Keratinocyte (primary cell): ENCODE measurements at regions not wholly inside any gene's neighbourhood (a gene's known extent, or its start where the extent isn't known, plus 50 kb on each side); places are given as distances from the start of the nearest gene placed in this dataset.

Experiments
- DNase-seq: peaks from one replicate; pipeline ENCODE4 v3.0.0-alpha.2; 2011; ENCODE audit warnings: low read depth, missing footprints, low spot score
- FAIRE-seq: peaks from 2 replicates; lab custom pipeline; 2011; peaks lifted over from hg19 to GRCh38; lab: Jason Lieb, UNC
- H2AFZ ChIP-seq: 2 replicates; pipeline ENCODE4 v1.6.0; 2012; ENCODE audit warnings: low read length, control low read depth, inconsistent platforms; ENCODE audit not compliant: control insufficient read depth
- H3K27ac ChIP-seq: 2 replicates; pipeline ENCODE4 v1.5.1; 2011; ENCODE audit warnings: low read length; ENCODE audit not compliant: control insufficient read depth, insufficient read depth
- H3K27me3 ChIP-seq: 3 replicates; pipeline ENCODE4 v1.6.0; 2011; ENCODE audit warnings: low read length; ENCODE audit not compliant: control insufficient read depth, insufficient read depth; ENCODE audit errors: extremely low read depth
- H3K36me3 ChIP-seq, 2 experiments: 2 replicates in 1 of 2; 3 replicates in 1 of 2; pipeline ENCODE4 v1.5.1; 2011; ENCODE audit warnings: low read length in 2 of 2, mild to moderate bottlenecking in 1 of 2; ENCODE audit not compliant: control insufficient read depth in 2 of 2, insufficient read depth in 2 of 2; ENCODE audit errors: extremely low read depth in 1 of 2
- H3K4me1 ChIP-seq: 3 replicates; pipeline ENCODE4 v1.5.1; 2011; ENCODE audit warnings: low read length; ENCODE audit not compliant: control insufficient read depth, insufficient read depth; ENCODE audit errors: extremely low read depth
- H3K4me2 ChIP-seq: 3 replicates; pipeline ENCODE4 v1.6.0; 2011; ENCODE audit warnings: low read depth, low read length; ENCODE audit not compliant: control insufficient read depth, insufficient read depth; ENCODE audit errors: extremely low read depth
- H3K4me3 ChIP-seq, 3 experiments: fragments of 200-600 bp in 1 of 3; sonication (generic) in 1 of 3; 2 replicates in 2 of 3; 3 replicates in 1 of 3; pipeline ENCODE4 v1.5.1; 2011 to 2016; ENCODE audit warnings: low read length in 3 of 3, mild to moderate bottlenecking in 3 of 3, control low read depth in 2 of 3, inconsistent platforms in 1 of 3, low read depth in 1 of 3, mixed read lengths in 1 of 3, mixed run types in 1 of 3, moderate library complexity in 1 of 3; ENCODE audit not compliant: control insufficient read depth in 2 of 3, insufficient read depth in 2 of 3; ENCODE audit errors: extremely low read depth in 1 of 3
- H3K79me2 ChIP-seq: 2 replicates; pipeline ENCODE4 v1.6.0; 2012; ENCODE audit warnings: low read length; ENCODE audit not compliant: control insufficient read depth, insufficient read depth
- H3K9ac ChIP-seq: 3 replicates; pipeline ENCODE4 v1.6.0; 2011; ENCODE audit warnings: low read length; ENCODE audit not compliant: control insufficient read depth, insufficient read depth; ENCODE audit errors: extremely low read depth
- H3K9me1 ChIP-seq: 3 replicates; pipeline ENCODE4 v1.6.0; 2011; ENCODE audit warnings: low read length; ENCODE audit not compliant: control insufficient read depth, insufficient read depth; ENCODE audit errors: extremely low read depth
- H3K9me3 ChIP-seq: 2 replicates; pipeline ENCODE4 v1.5.1; 2012; ENCODE audit warnings: low read depth, low read length; ENCODE audit not compliant: control insufficient read depth
- H4K20me1 ChIP-seq: 3 replicates; pipeline ENCODE4 v1.6.0; 2011; ENCODE audit warnings: low read length; ENCODE audit not compliant: control insufficient read depth, insufficient read depth; ENCODE audit errors: extremely low read depth
- CTCF ChIP-seq, 3 experiments: IDR thresholded peaks in 1 of 3; conservative IDR thresholded peaks in 1 of 3; optimal IDR thresholded peaks in 1 of 3; 2 replicates in 2 of 3; 3 replicates in 1 of 3; pipeline versions ENCODE3 to v1.5.1; 2011; ENCODE audit warnings: low read length in 3 of 3, mild to moderate bottlenecking in 3 of 3, moderate library complexity in 2 of 3, control low read depth in 1 of 3, inconsistent platforms in 1 of 3; ENCODE audit not compliant: insufficient read depth in 2 of 3; ENCODE audit errors: extremely low read depth in 1 of 3
- EZH2 ChIP-seq: IDR thresholded peaks from one replicate; pipeline ENCODE4 v1.6.1; 2012; ENCODE audit warnings: inconsistent platforms, mild to moderate bottlenecking, low read length, moderate library complexity
- dilution Hi-C: fragments of 300-500 bp; cut with MboI; formaldehyde crosslinking; loops from one replicate; pipeline ENCODE4 v1.7.0; 2020; ENCODE audit warnings: low sequenced_read_pairs; ENCODE audit not compliant: extremely low pct_ligation_motif_present

DNA sequence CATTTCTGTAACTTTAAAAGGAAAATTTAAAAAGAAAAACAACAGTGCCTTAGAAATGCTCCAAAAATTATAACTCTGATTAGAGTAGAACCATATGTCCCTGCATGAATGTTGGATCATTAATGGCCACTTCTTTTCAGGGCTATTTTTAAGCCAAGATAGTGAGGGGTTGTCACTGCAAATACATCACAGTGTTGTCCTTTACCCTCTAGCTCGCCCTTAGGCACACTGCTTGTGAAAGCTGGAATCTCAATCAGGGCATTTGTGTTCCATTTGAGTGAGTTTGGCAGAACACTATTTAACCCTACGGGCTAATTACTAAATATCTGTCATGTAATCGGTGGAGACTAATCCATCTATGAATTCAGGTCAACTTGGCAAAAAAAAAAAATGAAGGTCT, 212.2 kb downstream of the NHLRC3 start:
- no peak for TF ChIP-seq EZH2
- Histone ChIP-seq H4K20me1 (no peaks in the 10 kb centered on the region), H3K9ac (no peak overlapping the region), H3K27me3 (no peaks in the 10 kb centered on the region), H3K9me1 (no peaks in the 10 kb centered on the region), H3K4me2 (no peak overlapping the region), H3K4me1 (peaks cover 5% of the 10 kb centered on the region), H3K79me2 (no peaks in the 10 kb centered on the region), H3K4me3 (no peak overlapping the region), H3K36me3 (no peaks in the 10 kb centered on the region), H2AFZ (no peak overlapping the region), H3K27ac (no peak overlapping the region), H3K9me3 (no peaks in the 10 kb centered on the region)
- dilution Hi-C loops, result no loop called here
- FAIRE-seq, result no peak
- no peak for DNase-seq

DNA sequence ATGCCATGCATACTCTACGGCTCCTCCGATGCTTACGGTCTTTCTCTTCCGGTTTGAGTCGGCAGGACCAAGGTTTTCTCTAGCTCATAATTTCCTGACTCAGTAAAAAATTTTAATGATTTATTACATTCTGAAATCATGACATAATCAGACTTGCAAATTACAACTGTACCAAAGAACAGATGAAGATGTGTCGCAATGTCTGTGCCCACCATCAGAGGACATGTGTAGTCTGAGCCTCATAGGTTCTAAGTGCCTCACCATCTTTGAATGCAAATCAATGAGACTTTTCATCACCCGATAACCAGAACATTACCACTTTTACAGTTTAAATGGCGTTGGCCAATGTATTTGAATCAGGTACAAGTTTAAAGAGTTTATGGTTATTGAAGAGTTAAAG, 213.1 kb downstream of the NHLRC3 start:
- no peaks in the 10 kb centered on the region for H4K20me1 ChIP-seq
- dilution Hi-C loops, result no loop called here
- TF ChIP-seq EZH2 (no peak), CTCF (optimal IDR thresholded peaks at IDR 0.05 in 1 of 3, IDR thresholded peaks at IDR 0.05 in 1 of 3, conservative IDR thresholded peaks at IDR 0.05 in 1 of 3; ENCODE audit: extremely low read depth in 1 of 3, insufficient read depth in 2 of 3, low read length in 3 of 3) (no peak)
- no peak overlapping the region for H3K9ac ChIP-seq
- no peaks in the 10 kb centered on the region for H3K9me3 ChIP-seq
- H3K4me3 ChIP-seq, result no peak overlapping the region
- no peaks in the 10 kb centered on the region for H3K79me2 ChIP-seq
- no peak overlapping the region for H3K27ac ChIP-seq
- no peak overlapping the region for H3K4me2 ChIP-seq
- no peaks in the 10 kb centered on the region for H3K9me1 ChIP-seq
- H3K36me3 ChIP-seq, result no peaks in the 10 kb centered on the region
- H3K27me3 ChIP-seq, result no peaks in the 10 kb centered on the region
- H2AFZ ChIP-seq, result no peak overlapping the region
- FAIRE-seq (no peak), DNase-seq (no peak)
- no peaks in the 10 kb centered on the region for H3K4me1 ChIP-seq

GRCh38 chr13:39253774-39254173, 215.5 kb downstream of the NHLRC3 start:
- H3K9me1 ChIP-seq, result no peaks in the 10 kb centered on the region
- dilution Hi-C loops, result no loop called here
- H2AFZ ChIP-seq, result no peak overlapping the region
- H3K36me3 ChIP-seq, result no peaks in the 10 kb centered on the region
- no peaks in the 10 kb centered on the region for H3K4me1 ChIP-seq
- H3K4me2 ChIP-seq, result no peak overlapping the region
- H3K27me3 ChIP-seq, result no peaks in the 10 kb centered on the region
- no peak for DNase-seq
- FAIRE-seq, result no peak
- H3K9me3 ChIP-seq, result no peaks in the 10 kb centered on the region
- no peak overlapping the region for H3K9ac ChIP-seq
- no peak overlapping the region for H3K27ac ChIP-seq
- H4K20me1 ChIP-seq, result no peaks in the 10 kb centered on the region
- no peak for TF ChIP-seq CTCF (optimal IDR thresholded peaks at IDR 0.05 in 1 of 3, IDR thresholded peaks at IDR 0.05 in 1 of 3, conservative IDR thresholded peaks at IDR 0.05 in 1 of 3; ENCODE audit: extremely low read depth in 1 of 3, insufficient read depth in 2 of 3, low read length in 3 of 3)
- no peak for TF ChIP-seq EZH2
- H3K79me2 ChIP-seq, result no peaks in the 10 kb centered on the region
- no peak overlapping the region for H3K4me3 ChIP-seq
